OCI-LY1 (cell line): ENCODE measurements at regions not wholly inside any gene's neighbourhood (a gene's known extent, or its start where the extent isn't known, plus 50 kb on each side); places are given as distances from the start of the nearest gene placed in this dataset.

Experiments used
- H2AFZ ChIP-seq: fragments of 200-600 bp; sonication (generic), shearing (Covaris generic); 2 replicates; pipeline ENCODE4 v1.6.0; 2014; ENCODE audit warnings: antibody characterized with exemption, mild to moderate bottlenecking, low read length
- H3F3A ChIP-seq: fragments of 200-600 bp; sonication (generic), shearing (Covaris generic); 2 replicates; pipeline ENCODE4 v1.6.0; 2014; ENCODE audit warnings: mild to moderate bottlenecking, antibody characterized with exemption, low read length, moderate library complexity; ENCODE audit not compliant: insufficient read depth
- H3K27ac ChIP-seq: fragments of 200-600 bp; sonication (generic); 2 replicates; pipeline ENCODE4 v1.5.1; 2014; ENCODE audit warnings: low read length, mixed run types, mild to moderate bottlenecking, low read depth; ENCODE audit not compliant: poor library complexity, severe bottlenecking
- H3K27me3 ChIP-seq: fragments of 200-600 bp; sonication (generic); 2 replicates; pipeline ENCODE4 v1.6.0; 2014; ENCODE audit warnings: antibody characterized with exemption, mild to moderate bottlenecking, low read length, moderate library complexity; ENCODE audit not compliant: insufficient read depth
- H3K36me3 ChIP-seq: fragments of 200-600 bp; sonication (generic); 2 replicates; pipeline ENCODE4 v1.6.1; 2014; ENCODE audit warnings: mild to moderate bottlenecking, antibody characterized with exemption, low read length, moderate library complexity, mixed read lengths; ENCODE audit not compliant: insufficient read depth
- H3K4me1 ChIP-seq: fragments of 200-600 bp; sonication (generic); 2 replicates; pipeline ENCODE4 v1.5.1; 2014; ENCODE audit warnings: mild to moderate bottlenecking, low read length, moderate library complexity; ENCODE audit not compliant: insufficient read depth, severe bottlenecking
- H3K4me2 ChIP-seq: fragments of 200-600 bp; sonication (generic), shearing (Covaris generic); 2 replicates; pipeline ENCODE4 v1.6.1; 2014; ENCODE audit warnings: low read length
- H3K4me3 ChIP-seq: fragments of 200-600 bp; sonication (generic); 2 replicates; pipeline ENCODE4 v1.5.1; 2014; ENCODE audit warnings: low read length, low read depth, mild to moderate bottlenecking, mixed read lengths; ENCODE audit not compliant: poor library complexity, severe bottlenecking
- H3K79me2 ChIP-seq: fragments of 200-600 bp; shearing (Covaris generic); 2 replicates; pipeline ENCODE4 v1.6.1; 2016; ENCODE audit warnings: mixed run types, low read length, mixed read lengths; ENCODE audit not compliant: insufficient read depth
- H3K9ac ChIP-seq: fragments of 200-600 bp; sonication (generic), shearing (Covaris generic); 2 replicates; pipeline ENCODE4 v1.6.1; 2014; ENCODE audit warnings: mild to moderate bottlenecking, low read length, mixed read lengths
- H3K9me2 ChIP-seq: fragments of 200-600 bp; sonication (generic), shearing (Covaris generic); 2 replicates; pipeline ENCODE4 v1.6.1; 2014; ENCODE audit warnings: low read depth, mild to moderate bottlenecking, low read length, mixed read lengths
- H3K9me3 ChIP-seq: fragments of 200-600 bp; shearing (Covaris generic); 2 replicates; pipeline ENCODE4 v1.6.1; 2014; ENCODE audit warnings: low read length, mixed read lengths
- H4K20me1 ChIP-seq: fragments of 200-600 bp; sonication (generic), shearing (Covaris generic); 2 replicates; pipeline ENCODE4 v1.6.0; 2016; ENCODE audit warnings: mild to moderate bottlenecking, low read length; ENCODE audit not compliant: insufficient read depth
- EZH2 ChIP-seq: fragments of 200-600 bp; sonication (generic), shearing (Covaris generic); IDR thresholded peaks from 2 replicates; pipeline ENCODE4 v1.8.0; 2017; ENCODE audit warnings: borderline replicate concordance, mixed run types, mild to moderate bottlenecking, antibody characterized with exemption, low read length, moderate library complexity, mixed read lengths
- TF ChIP-seq, protein P1 (sequence below): fragments of 200-600 bp; sonication (generic), shearing (Covaris generic); IDR thresholded peaks from 2 replicates; pipeline ENCODE4 v1.5.1; 2017; ENCODE audit warnings: mild to moderate bottlenecking, antibody characterized with exemption, low read length, moderate library complexity, mixed read lengths

DNA sequence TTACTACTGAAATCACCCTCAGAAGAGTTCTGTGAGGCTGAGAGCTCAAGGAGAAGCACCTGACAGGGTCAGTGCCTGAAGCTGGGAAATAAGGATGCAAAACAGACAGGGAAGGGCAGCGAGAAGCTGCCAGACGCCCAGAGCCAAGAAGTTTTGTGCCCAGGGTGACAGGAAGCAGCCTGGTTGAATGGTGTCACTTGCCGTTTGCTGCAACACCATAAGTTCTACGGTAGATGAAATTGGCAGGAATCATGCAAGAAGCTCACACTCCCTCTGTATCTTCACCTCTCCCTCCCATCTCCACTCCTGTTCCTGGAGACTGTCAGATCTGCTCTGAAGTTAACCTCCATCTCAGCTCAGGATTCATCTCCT lies 117.0 kb upstream of the SLC14A2 start:
- H3K36me3 ChIP-seq = no peaks in the 10 kb centered on the region
- no peak overlapping the region for H3K4me3 ChIP-seq
- no peak overlapping the region for H2AFZ ChIP-seq
- no peaks in the 10 kb centered on the region for H3K9me2 ChIP-seq
- no peaks in the 10 kb centered on the region for H3K27me3 ChIP-seq
- TF ChIP-seq, protein P1, sequence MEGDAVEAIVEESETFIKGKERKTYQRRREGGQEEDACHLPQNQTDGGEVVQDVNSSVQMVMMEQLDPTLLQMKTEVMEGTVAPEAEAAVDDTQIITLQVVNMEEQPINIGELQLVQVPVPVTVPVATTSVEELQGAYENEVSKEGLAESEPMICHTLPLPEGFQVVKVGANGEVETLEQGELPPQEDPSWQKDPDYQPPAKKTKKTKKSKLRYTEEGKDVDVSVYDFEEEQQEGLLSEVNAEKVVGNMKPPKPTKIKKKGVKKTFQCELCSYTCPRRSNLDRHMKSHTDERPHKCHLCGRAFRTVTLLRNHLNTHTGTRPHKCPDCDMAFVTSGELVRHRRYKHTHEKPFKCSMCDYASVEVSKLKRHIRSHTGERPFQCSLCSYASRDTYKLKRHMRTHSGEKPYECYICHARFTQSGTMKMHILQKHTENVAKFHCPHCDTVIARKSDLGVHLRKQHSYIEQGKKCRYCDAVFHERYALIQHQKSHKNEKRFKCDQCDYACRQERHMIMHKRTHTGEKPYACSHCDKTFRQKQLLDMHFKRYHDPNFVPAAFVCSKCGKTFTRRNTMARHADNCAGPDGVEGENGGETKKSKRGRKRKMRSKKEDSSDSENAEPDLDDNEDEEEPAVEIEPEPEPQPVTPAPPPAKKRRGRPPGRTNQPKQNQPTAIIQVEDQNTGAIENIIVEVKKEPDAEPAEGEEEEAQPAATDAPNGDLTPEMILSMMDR = no peak
- no peak for TF ChIP-seq EZH2
- no peaks in the 10 kb centered on the region for H3K79me2 ChIP-seq
- H3K4me2 ChIP-seq = no peak overlapping the region
- no peak overlapping the region for H3K9ac ChIP-seq
- H3K27ac ChIP-seq = no peak overlapping the region
- no peaks in the 10 kb centered on the region for H3K9me3 ChIP-seq
- no peaks in the 10 kb centered on the region for H4K20me1 ChIP-seq
- H3F3A ChIP-seq = no peaks in the 10 kb centered on the region
- H3K4me1 ChIP-seq = no peaks in the 10 kb centered on the region

- Histone ChIP-seq H3K9ac (no peak overlapping the region), H3K27me3 (no peaks in the 10 kb centered on the region), H3F3A (no peaks in the 10 kb centered on the region), H3K4me1 (no peaks in the 10 kb centered on the region), H3K4me3 (no peak overlapping the region), H3K27ac (no peak overlapping the region), H3K36me3 (no peaks in the 10 kb centered on the region), H3K9me2 (no peaks in the 10 kb centered on the region), H3K9me3 (no peaks in the 10 kb centered on the region), H3K79me2 (no peaks in the 10 kb centered on the region), H3K4me2 (no peak overlapping the region), H2AFZ (no peak overlapping the region), H4K20me1 (no peaks in the 10 kb centered on the region)
- no peak for TF ChIP-seq EZH2
- TF ChIP-seq, protein P1 = no peak
These were observed 111.3 kb upstream of the SLC14A2 start for GRCh38 chr18:45503990-45504389.

- no peak overlapping the region for H3K4me3 ChIP-seq
- H3K9me2 ChIP-seq = no peaks in the 10 kb centered on the region
- H3K36me3 ChIP-seq = no peaks in the 10 kb centered on the region
- H3K9me3 ChIP-seq = no peaks in the 10 kb centered on the region
- no peaks in the 10 kb centered on the region for H3K4me1 ChIP-seq
- H3K4me2 ChIP-seq = no peak overlapping the region
- no peaks in the 10 kb centered on the region for H3K79me2 ChIP-seq
- no peak overlapping the region for H3K9ac ChIP-seq
- H3K27ac ChIP-seq = no peak overlapping the region
- TF ChIP-seq, protein P1 = no peak
- TF ChIP-seq EZH2 = no peak
- H4K20me1 ChIP-seq = no peaks in the 10 kb centered on the region
- H2AFZ ChIP-seq = no peak overlapping the region
- H3K27me3 ChIP-seq = no peaks in the 10 kb centered on the region
- no peaks in the 10 kb centered on the region for H3F3A ChIP-seq
These were observed 109.6 kb upstream of the SLC14A2 start for GRCh38 chr18:45505497-45506206.
